ENCODE measurements at regions not wholly inside any gene's neighbourhood (a gene's known extent, or its start where the extent isn't known, plus 50 kb on each side); places are given as distances from the start of the nearest gene placed in this dataset.

DNA sequence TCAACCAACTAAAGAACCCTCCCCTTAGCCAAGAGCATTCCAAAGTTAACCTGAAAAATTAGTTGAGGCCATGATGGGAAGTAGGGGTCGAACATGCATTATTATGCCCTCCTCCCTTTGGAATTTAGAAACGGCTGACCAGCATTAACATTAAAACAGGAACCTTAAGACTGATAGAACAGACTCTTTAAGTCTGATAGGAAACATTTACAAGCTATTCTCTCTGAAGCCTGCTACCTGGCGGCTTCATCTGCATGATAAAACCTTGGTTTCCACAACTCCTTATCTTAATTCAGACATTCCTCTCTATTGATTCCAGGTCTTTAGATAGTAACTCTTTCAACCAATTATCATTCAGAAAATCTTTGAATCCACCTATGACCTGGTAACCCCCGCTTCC lies 331.0 kb downstream of the CGGBP1 start:
- H3K4me3 ChIP-seq (ENCODE audit: control insufficient read depth in 2 of 3, extremely low read depth in 1 of 3, insufficient read depth in 2 of 3, low read depth in 1 of 3, low read length in 3 of 3), result no peak overlapping the region
- FAIRE-seq (no peak), DNase-seq (ENCODE audit: low read depth, low spot score) (no peak)
- no peaks in the 10 kb centered on the region for H3K27me3 ChIP-seq (ENCODE audit: control insufficient read depth, extremely low read depth, insufficient read depth, low read length)
- H3K9ac ChIP-seq (ENCODE audit: control insufficient read depth, extremely low read depth, insufficient read depth, low read length), result no peak overlapping the region
- no peaks in the 10 kb centered on the region for H3K9me1 ChIP-seq (ENCODE audit: control insufficient read depth, extremely low read depth, insufficient read depth, low read length)
- H3K4me1 ChIP-seq (ENCODE audit: control insufficient read depth, extremely low read depth, insufficient read depth, low read length), result no peaks in the 10 kb centered on the region
- no peaks in the 10 kb centered on the region for H3K36me3 ChIP-seq (ENCODE audit: control insufficient read depth in 2 of 2, extremely low read depth in 1 of 2, insufficient read depth in 2 of 2, low read length in 2 of 2)
- TF ChIP-seq, protein P1, sequence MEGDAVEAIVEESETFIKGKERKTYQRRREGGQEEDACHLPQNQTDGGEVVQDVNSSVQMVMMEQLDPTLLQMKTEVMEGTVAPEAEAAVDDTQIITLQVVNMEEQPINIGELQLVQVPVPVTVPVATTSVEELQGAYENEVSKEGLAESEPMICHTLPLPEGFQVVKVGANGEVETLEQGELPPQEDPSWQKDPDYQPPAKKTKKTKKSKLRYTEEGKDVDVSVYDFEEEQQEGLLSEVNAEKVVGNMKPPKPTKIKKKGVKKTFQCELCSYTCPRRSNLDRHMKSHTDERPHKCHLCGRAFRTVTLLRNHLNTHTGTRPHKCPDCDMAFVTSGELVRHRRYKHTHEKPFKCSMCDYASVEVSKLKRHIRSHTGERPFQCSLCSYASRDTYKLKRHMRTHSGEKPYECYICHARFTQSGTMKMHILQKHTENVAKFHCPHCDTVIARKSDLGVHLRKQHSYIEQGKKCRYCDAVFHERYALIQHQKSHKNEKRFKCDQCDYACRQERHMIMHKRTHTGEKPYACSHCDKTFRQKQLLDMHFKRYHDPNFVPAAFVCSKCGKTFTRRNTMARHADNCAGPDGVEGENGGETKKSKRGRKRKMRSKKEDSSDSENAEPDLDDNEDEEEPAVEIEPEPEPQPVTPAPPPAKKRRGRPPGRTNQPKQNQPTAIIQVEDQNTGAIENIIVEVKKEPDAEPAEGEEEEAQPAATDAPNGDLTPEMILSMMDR (optimal IDR thresholded peaks at IDR 0.05 in 1 of 3, IDR thresholded peaks at IDR 0.05 in 1 of 3, conservative IDR thresholded peaks at IDR 0.05 in 1 of 3; ENCODE audit: extremely low read depth in 1 of 3, insufficient read depth in 2 of 3, low read length in 3 of 3), result no peak
- TF ChIP-seq EZH2 (IDR thresholded peaks at IDR 0.05; ENCODE audit: low read length), result no peak
- dilution Hi-C loops (cut with MboI; ENCODE audit: extremely low pct_ligation_motif_present, low sequenced_read_pairs), result no loop called here
- no peaks in the 10 kb centered on the region for H3K79me2 ChIP-seq (ENCODE audit: control insufficient read depth, insufficient read depth, low read length)
- H3K9me3 ChIP-seq (ENCODE audit: control insufficient read depth, low read depth, low read length), result no peaks in the 10 kb centered on the region
- H3K27ac ChIP-seq (ENCODE audit: control insufficient read depth, insufficient read depth, low read length), result no peak overlapping the region
- H2AFZ ChIP-seq (ENCODE audit: control insufficient read depth, low read length), result no peak overlapping the region
- H3K4me2 ChIP-seq (ENCODE audit: control insufficient read depth, extremely low read depth, insufficient read depth, low read depth, low read length), result no peak overlapping the region
- no peaks in the 10 kb centered on the region for H4K20me1 ChIP-seq (ENCODE audit: control insufficient read depth, extremely low read depth, insufficient read depth, low read length)

DNA sequence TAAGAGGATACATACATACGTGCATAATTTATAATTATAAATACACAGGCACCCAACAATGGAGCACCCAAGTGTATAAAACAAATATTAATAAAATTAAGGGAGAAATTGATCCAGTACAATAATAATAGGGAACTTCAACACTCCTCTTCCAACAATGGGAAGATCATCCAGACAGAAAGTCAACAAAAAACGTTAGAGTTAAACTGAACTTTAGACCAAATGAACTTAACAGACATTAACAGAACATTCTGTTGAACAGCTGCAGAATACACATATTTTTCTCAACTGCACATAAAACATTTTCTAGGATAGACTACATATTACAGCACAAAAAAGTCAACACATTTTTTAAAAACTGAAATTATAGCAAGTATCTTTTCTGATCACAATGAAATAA lies 339.7 kb downstream of the CGGBP1 start:
- H3K36me3 ChIP-seq (ENCODE audit: control insufficient read depth in 2 of 2, extremely low read depth in 1 of 2, insufficient read depth in 2 of 2, low read length in 2 of 2), result no peaks in the 10 kb centered on the region
- DNase-seq (ENCODE audit: low read depth, low spot score), result no peak
- no peak overlapping the region for H3K27ac ChIP-seq (ENCODE audit: control insufficient read depth, insufficient read depth, low read length)
- no peak overlapping the region for H2AFZ ChIP-seq (ENCODE audit: control insufficient read depth, low read length)
- H3K4me2 ChIP-seq (ENCODE audit: control insufficient read depth, extremely low read depth, insufficient read depth, low read depth, low read length), result no peak overlapping the region
- H3K9me1 ChIP-seq (ENCODE audit: control insufficient read depth, extremely low read depth, insufficient read depth, low read length), result no peaks in the 10 kb centered on the region
- no peaks in the 10 kb centered on the region for H3K27me3 ChIP-seq (ENCODE audit: control insufficient read depth, extremely low read depth, insufficient read depth, low read length)
- H4K20me1 ChIP-seq (ENCODE audit: control insufficient read depth, extremely low read depth, insufficient read depth, low read length), result no peaks in the 10 kb centered on the region
- no peak overlapping the region for H3K9ac ChIP-seq (ENCODE audit: control insufficient read depth, extremely low read depth, insufficient read depth, low read length)
- H3K4me1 ChIP-seq (ENCODE audit: control insufficient read depth, extremely low read depth, insufficient read depth, low read length), result no peaks in the 10 kb centered on the region
- TF ChIP-seq, protein P1 (optimal IDR thresholded peaks at IDR 0.05 in 1 of 3, IDR thresholded peaks at IDR 0.05 in 1 of 3, conservative IDR thresholded peaks at IDR 0.05 in 1 of 3; ENCODE audit: extremely low read depth in 1 of 3, insufficient read depth in 2 of 3, low read length in 3 of 3), result no peak
- no peak for TF ChIP-seq EZH2 (IDR thresholded peaks at IDR 0.05; ENCODE audit: low read length)
- no peak overlapping the region for H3K4me3 ChIP-seq (ENCODE audit: control insufficient read depth in 2 of 3, extremely low read depth in 1 of 3, insufficient read depth in 2 of 3, low read depth in 1 of 3, low read length in 3 of 3)
- H3K9me3 ChIP-seq (ENCODE audit: control insufficient read depth, low read depth, low read length), result no peaks in the 10 kb centered on the region
- dilution Hi-C loops (cut with MboI; ENCODE audit: extremely low pct_ligation_motif_present, low sequenced_read_pairs), result no loop called here
- no peaks in the 10 kb centered on the region for H3K79me2 ChIP-seq (ENCODE audit: control insufficient read depth, insufficient read depth, low read length)
- no peak for FAIRE-seq

Data from keratinocyte (primary cell).